Neural cell (in vitro differentiated cells): ENCODE measurements at regions not wholly inside any gene's neighbourhood (a gene's known extent, or its start where the extent isn't known, plus 50 kb on each side); places are given as distances from the start of the nearest gene placed in this dataset.

ENCODE experiments used
- H2AFZ ChIP-seq: fragments of 200-600, 300-800 bp; sonication (generic), shearing (Covaris generic); 2 replicates; pipeline ENCODE4 v1.6.0; 2014; ENCODE audit warnings: low read depth, mild to moderate bottlenecking, antibody characterized with exemption, low read length, moderate library complexity
- H3F3A ChIP-seq: fragments of 200-600 bp; shearing (Covaris generic); 2 replicates; pipeline ENCODE4 v1.6.1; 2016; ENCODE audit warnings: mild to moderate bottlenecking, moderate library complexity, mixed read lengths, antibody characterized with exemption, low read length; ENCODE audit not compliant: insufficient read depth, poor library complexity, severe bottlenecking
- H3K27ac ChIP-seq: fragments of 200-600, 300-800 bp; sonication (generic), shearing (Covaris generic); 2 replicates; pipeline ENCODE4 v1.5.1; 2014; ENCODE audit warnings: mild to moderate bottlenecking, low read length, moderate library complexity
- H3K27me3 ChIP-seq: fragments of 300-800, 200-600 bp; sonication (generic), shearing (Covaris generic); 2 replicates; pipeline ENCODE4 v1.6.0; 2014; ENCODE audit warnings: mild to moderate bottlenecking, low read depth, low read length, moderate library complexity; ENCODE audit not compliant: insufficient read depth
- H3K36me3 ChIP-seq: fragments of 300-800, 200-600 bp; sonication (generic), shearing (Covaris generic); 2 replicates; pipeline ENCODE4 v1.5.1; 2014; ENCODE audit warnings: mild to moderate bottlenecking, antibody characterized with exemption, low read length, moderate library complexity; ENCODE audit not compliant: insufficient read depth
- H3K4me2 ChIP-seq: fragments of 300-800, 200-600 bp; sonication (generic), shearing (Covaris generic); 2 replicates; pipeline ENCODE4 v1.6.0; 2014; ENCODE audit warnings: mild to moderate bottlenecking, low read length
- H3K4me3 ChIP-seq: fragments of 300-800, 200-600 bp; sonication (generic), shearing (Covaris generic); 2 replicates; pipeline ENCODE4 v1.5.1; 2014; ENCODE audit warnings: mild to moderate bottlenecking, low read length, moderate library complexity
- H3K79me2 ChIP-seq: fragments of 200-600 bp; shearing (Covaris generic); replicated peaks from 2 replicates; pipeline ENCODE4 v1.6.0; 2014; ENCODE audit warnings: mild to moderate bottlenecking, low read length, moderate library complexity; ENCODE audit not compliant: insufficient read depth
- H3K9ac ChIP-seq: fragments of 300-800, 200-600 bp; sonication (generic), shearing (Covaris generic); 2 replicates; pipeline ENCODE4 v1.6.1; 2016; ENCODE audit warnings: mild to moderate bottlenecking, low read length, mixed read lengths
- H3K9me2 ChIP-seq: fragments of 200-600 bp; shearing (Covaris generic); 2 replicates; pipeline ENCODE4 v1.6.1; 2016; ENCODE audit warnings: mild to moderate bottlenecking, low read length, mixed read lengths; ENCODE audit not compliant: insufficient read depth
- H3K9me3 ChIP-seq: fragments of 200-600, 300-800 bp; sonication (generic), shearing (Covaris generic); 2 replicates; pipeline ENCODE4 v1.6.1; 2016; ENCODE audit warnings: mild to moderate bottlenecking, mixed run types, low read length, moderate library complexity, mixed read lengths
- H4K20me1 ChIP-seq: fragments of 200-600 bp; shearing (Covaris generic); 2 replicates; pipeline ENCODE4 v1.6.1; 2016; ENCODE audit warnings: mild to moderate bottlenecking, mixed run types; ENCODE audit not compliant: insufficient read depth
- CTCF ChIP-seq: fragments of 450-650 bp; IDR thresholded peaks from 2 replicates; pipeline ENCODE4 v1.5.1; 2014; ENCODE audit warnings: antibody characterized with exemption, mild to moderate bottlenecking, moderate library complexity; ENCODE audit not compliant: poor library complexity, severe bottlenecking
- EP300 ChIP-seq: fragments of 450-650 bp; conservative IDR thresholded peaks from 2 replicates; pipeline ENCODE4 v1.6.1; 2014; ENCODE audit warnings: antibody characterized with exemption, mild to moderate bottlenecking, moderate library complexity; ENCODE audit not compliant: poor library complexity, severe bottlenecking
- EZH2 ChIP-seq: fragments of 200-600, 300-800 bp; shearing (Covaris generic), sonication (generic); IDR thresholded peaks from 2 replicates; pipeline ENCODE4 v1.6.1; 2014; ENCODE audit warnings: antibody characterized with exemption, low read length, borderline replicate concordance, mild to moderate bottlenecking; ENCODE audit not compliant: insufficient read depth, poor library complexity, severe bottlenecking
- MXI1 ChIP-seq: fragments of 450-650 bp; conservative IDR thresholded peaks from 2 replicates; pipeline ENCODE4 v1.6.1; 2014; ENCODE audit warnings: antibody characterized with exemption, mild to moderate bottlenecking; ENCODE audit not compliant: poor library complexity, severe bottlenecking
- POLR2AphosphoS5 ChIP-seq: IDR thresholded peaks from 2 replicates; pipeline ENCODE4 v1.6.1; 2012
- RAD21 ChIP-seq: fragments of 450-650 bp; conservative IDR thresholded peaks from 2 replicates; pipeline ENCODE4 v1.6.1; 2014; ENCODE audit warnings: antibody characterized with exemption, mild to moderate bottlenecking, moderate library complexity
- REST ChIP-seq: IDR thresholded peaks from 2 replicates; pipeline ENCODE4 v1.6.1; 2012; ENCODE audit warnings: borderline replicate concordance
- SMC3 ChIP-seq: fragments of 450-650 bp; conservative IDR thresholded peaks from 2 replicates; pipeline ENCODE4 v1.6.1; 2014; ENCODE audit warnings: antibody characterized with exemption, mild to moderate bottlenecking, moderate library complexity; ENCODE audit not compliant: poor library complexity
- TAF1 ChIP-seq: IDR thresholded peaks from 2 replicates; pipeline ENCODE4 v1.6.1; 2012; ENCODE audit warnings: low read depth

DNA sequence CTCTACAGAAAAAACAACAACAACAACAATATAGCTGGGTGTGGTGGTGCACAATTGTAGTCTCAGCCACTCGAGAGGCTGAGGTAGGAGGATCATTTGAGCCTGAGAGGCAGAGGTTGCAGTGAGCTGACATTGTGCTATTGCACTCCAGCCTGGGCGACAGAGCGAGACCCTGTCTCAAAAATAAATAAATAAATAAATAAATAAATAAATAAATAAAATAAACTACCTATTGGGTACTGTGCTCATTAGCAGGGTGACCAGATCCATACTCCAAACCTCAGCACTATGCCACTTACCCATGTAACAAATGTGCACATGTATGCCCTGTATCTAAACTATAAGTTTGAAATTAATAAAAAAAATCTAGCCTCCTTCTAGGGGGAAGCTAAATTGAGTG is 369.4 kb upstream of the AJAP1 start:
- no peak overlapping the region for H3K4me3 ChIP-seq
- no peaks in the 10 kb centered on the region for H3K9me2 ChIP-seq
- no peaks in the 10 kb centered on the region for H3F3A ChIP-seq
- no peaks in the 10 kb centered on the region for H3K27me3 ChIP-seq
- no peaks in the 10 kb centered on the region for H3K9me3 ChIP-seq
- H3K79me2 ChIP-seq, result no peaks in the 10 kb centered on the region
- no peaks in the 10 kb centered on the region for H4K20me1 ChIP-seq
- H3K36me3 ChIP-seq, result no peaks in the 10 kb centered on the region
- no peak overlapping the region for H3K4me2 ChIP-seq
- TF ChIP-seq CTCF (no peak), EZH2 (no peak)
- H3K9ac ChIP-seq, result no peak overlapping the region
- no peak overlapping the region for H3K27ac ChIP-seq
- no peak overlapping the region for H2AFZ ChIP-seq

DNA sequence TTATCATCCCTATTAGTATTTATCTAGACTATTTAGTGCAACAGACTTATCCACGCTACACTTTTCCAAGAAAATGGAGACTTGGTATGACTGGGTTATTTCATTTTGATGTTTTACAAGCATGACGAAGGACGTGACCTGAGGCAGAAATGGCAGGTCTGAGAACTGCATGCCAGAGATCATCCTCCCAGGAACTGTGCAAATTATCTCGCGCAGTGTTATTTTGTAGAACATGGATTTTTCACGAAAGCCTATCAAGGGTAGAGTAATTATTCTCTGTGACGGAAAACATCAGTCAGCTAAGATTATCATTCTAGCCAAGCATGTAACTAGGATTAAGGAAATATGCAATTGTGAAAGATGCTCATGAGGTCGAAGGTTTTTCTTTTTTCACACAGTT is 361.5 kb upstream of the AJAP1 start:
- no peak for TF ChIP-seq SMC3
- TF ChIP-seq MXI1, result no peak
- no peak for TF ChIP-seq TAF1
- TF ChIP-seq RAD21, result no peak
- no peak for TF ChIP-seq POLR2AphosphoS5
- no peak for TF ChIP-seq EP300
- no peak for TF ChIP-seq REST
- Histone ChIP-seq H3K27me3 (no peaks in the 10 kb centered on the region), H3K27ac (no peak overlapping the region), H3K79me2 (no peaks in the 10 kb centered on the region), H2AFZ (no peak overlapping the region), H3K9ac (no peak overlapping the region), H3K4me3 (no peak overlapping the region), H4K20me1 (no peaks in the 10 kb centered on the region), H3K36me3 (no peaks in the 10 kb centered on the region), H3K9me2 (no peaks in the 10 kb centered on the region), H3F3A (no peaks in the 10 kb centered on the region), H3K9me3 (no peaks in the 10 kb centered on the region), H3K4me2 (no peak overlapping the region)

- no peak overlapping the region for H3K27ac ChIP-seq
- no peak overlapping the region for H3K4me2 ChIP-seq
- no peak for TF ChIP-seq EZH2
- no peak for TF ChIP-seq CTCF
- no peak for TF ChIP-seq TAF1
- no peak for TF ChIP-seq RAD21
- no peak for TF ChIP-seq SMC3
- TF ChIP-seq MXI1, result no peak
- TF ChIP-seq EP300, result no peak
- no peak for TF ChIP-seq REST
- TF ChIP-seq POLR2AphosphoS5, result no peak
- no peaks in the 10 kb centered on the region for H3K9me2 ChIP-seq
- H3K36me3 ChIP-seq, result no peaks in the 10 kb centered on the region
- no peaks in the 10 kb centered on the region for H3K27me3 ChIP-seq
- no peak overlapping the region for H3K4me3 ChIP-seq
- H3F3A ChIP-seq, result no peaks in the 10 kb centered on the region
- H2AFZ ChIP-seq, result no peak overlapping the region
- no peaks in the 10 kb centered on the region for H4K20me1 ChIP-seq
- no peaks in the 10 kb centered on the region for H3K9me3 ChIP-seq
- no peaks in the 10 kb centered on the region for H3K79me2 ChIP-seq
- no peak overlapping the region for H3K9ac ChIP-seq
These were observed 355.9 kb upstream of the AJAP1 start for GRCh38 chr1:4298361-4299083.
